ENCODE measurements at regions not wholly inside any gene's neighbourhood (a gene's known extent, or its start where the extent isn't known, plus 50 kb on each side); places are given as distances from the start of the nearest gene placed in this dataset.

- Mint-ChIP-seq H3K4me1 (no peaks in the 10 kb centered on the region), H3K27me3 (ENCODE audit: low read depth, poor library complexity) (no peaks in the 10 kb centered on the region), H3K9me3 (no peaks in the 10 kb centered on the region), H3K4me3 (no peak overlapping the region), H3K36me3 (ENCODE audit: low read depth) (no peaks in the 10 kb centered on the region), H3K27ac (no peak overlapping the region)
- DNase-seq: no peak
- no peak for TF ChIP-seq CTCF (IDR thresholded peaks at IDR 0.05)
Measured at GRCh38 chr2:55099878-55100820, 49.9 kb upstream of the RTN4 start.
